NCI-H526 (cell line): ENCODE measurements at regions not wholly inside any gene's neighbourhood (a gene's known extent, or its start where the extent isn't known, plus 50 kb on each side); places are given as distances from the start of the nearest gene placed in this dataset.

Source experiments
- DNase-seq, 2 experiments: peaks; one replicate each; lab custom pipeline; 2025; lab: John Stamatoyannopoulos, UW

DNA sequence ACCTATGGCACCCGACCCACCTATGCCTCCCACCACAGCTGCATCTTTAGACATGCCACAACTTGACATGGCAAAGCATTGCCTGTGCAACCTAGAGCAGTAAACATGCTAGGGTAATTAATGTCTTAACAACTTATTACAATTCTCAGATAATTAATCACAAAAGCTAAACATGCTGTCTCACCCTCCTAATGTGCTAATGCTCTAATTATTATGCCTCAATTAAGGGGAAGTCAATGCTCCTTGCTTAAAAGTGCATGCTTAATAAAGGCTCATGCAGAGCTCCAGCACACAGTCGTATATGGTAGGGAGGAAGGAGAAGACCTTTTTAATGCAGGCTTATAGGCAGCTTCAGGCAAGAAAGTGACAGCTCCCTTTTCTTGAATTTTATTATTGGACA, 396.0 kb downstream of the SEC16B start:
- DNase-seq, result no peak

DNA sequence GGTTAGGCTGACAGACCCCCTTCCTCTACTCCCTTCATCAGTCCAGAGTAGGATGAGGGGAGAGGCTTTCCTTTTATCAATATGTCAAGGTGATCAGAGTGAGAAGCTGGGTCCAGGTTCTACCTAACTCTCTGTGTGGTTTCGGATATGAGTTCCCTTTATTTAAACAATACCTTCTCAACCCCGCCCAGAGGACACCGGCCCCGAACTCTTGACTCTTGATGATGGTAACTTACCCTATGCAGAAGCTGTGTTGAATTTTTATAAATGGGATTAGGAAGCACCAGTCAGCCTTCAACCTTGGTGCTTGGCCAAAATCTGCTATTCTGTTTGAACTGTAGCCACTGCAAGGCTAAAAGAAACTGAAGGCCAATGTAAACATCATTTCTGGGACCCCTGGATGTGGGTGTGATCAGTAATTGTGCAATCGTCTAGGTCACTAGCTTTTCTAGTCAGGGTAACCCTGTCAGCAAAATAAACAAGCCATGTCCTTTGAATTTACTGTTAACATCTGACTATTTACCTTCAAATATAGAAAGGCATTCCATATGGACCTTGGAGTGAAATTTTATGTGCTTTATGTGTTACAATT, 398.3 kb downstream of the SEC16B start:
- no peak for DNase-seq

DNA sequence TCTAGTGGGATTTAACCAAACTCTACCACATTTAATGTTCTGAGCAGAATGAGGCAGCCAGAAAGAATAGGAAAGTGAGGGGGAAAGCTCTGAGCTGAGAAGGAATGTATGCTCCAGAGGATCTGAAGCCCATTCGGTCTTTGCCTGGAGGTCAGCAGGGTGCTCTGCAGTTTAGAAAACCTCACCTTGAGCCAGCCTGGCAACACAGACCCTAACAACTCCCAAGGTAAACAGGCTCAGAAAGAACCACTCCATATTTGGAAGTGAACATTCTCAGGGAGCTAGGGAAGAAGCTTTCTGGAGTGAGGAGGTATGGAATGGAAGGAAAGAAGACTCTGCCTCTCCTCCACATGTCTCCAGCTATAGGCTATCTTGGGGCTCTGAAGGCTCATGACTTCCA, 398.8 kb downstream of the SEC16B start:
- no peak for DNase-seq

DNA sequence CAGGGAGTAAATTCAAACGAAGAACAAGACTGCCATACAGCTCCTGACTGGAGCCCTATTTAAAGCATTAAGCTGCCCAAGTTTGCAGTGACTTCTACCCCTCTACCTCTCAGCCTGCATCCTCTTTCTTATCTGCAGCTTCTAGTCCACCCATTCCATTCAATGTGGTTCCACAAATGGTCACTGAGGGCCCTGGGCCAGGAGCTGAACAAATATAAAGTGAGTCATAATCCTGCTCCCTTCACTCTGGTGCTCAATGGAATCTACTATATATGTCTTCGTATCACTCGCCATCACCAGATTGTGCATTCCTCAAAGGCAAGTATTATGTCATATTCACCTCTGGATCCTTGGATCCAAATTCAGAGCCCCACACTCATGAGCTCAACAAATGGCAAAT, 398.7 kb downstream of the BRINP2 start:
- DNase-seq, result no peak

DNA sequence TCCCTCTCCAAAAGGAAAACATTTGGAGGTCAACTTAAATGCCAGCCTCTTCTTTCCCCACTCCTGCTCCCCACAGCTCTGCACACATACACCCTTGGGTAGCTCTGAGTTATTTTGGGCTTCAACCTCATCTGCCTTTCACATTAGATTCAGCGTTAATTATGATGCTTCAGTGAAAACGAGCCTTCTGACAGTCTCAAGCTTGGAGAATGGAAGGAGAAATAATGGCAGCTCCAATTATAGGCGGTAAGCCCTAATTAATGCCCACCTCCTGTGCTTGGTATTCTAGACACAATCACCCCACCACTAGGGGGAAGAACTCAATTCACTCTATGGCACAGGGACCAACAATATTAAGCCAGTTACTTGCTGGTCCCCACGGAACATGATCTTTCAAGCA, 397.9 kb downstream of the BRINP2 start:
- peak in 1 of 2 experiments; percentile 28 for DNase-seq

DNA sequence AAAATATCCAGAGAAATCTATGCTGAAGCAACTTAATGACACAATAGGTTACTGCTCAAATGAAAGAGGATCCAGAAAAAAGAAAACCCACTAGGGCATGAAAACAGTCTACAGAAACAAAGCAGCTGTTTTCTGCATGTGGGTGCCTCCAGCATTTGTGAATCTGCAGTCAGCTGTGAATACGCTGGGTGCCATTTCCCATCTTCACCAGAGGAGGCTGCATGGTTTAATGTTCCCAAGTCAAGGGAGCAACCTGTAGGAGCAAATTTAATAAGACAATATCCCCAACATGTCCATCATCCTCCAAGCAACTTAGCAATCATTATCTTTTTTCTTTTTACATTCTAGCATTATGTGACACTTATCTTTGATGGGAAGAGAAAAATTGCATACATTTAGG, 396.6 kb downstream of the BRINP2 start:
- peak; percentile 38 to 81 for DNase-seq

DNA sequence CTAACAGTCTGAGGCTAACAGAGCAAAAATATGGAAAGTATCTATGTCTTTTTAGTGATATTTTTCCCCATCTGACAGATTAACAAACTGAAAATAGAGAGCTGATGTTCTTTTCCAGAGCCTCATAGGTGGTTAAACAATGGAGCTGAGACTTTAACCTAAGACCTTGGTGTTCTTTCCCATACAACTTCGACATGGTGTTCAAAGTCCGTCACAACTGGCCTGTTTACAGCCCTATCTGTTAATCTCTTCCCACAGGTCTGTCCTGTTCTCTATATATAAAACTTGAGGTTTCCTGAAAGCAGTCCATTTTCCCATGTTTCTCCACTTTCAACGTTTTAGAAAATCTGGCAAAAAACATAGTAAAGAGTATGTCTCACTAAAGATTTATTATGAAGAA, 395.7 kb downstream of the BRINP2 start:
- no peak for DNase-seq

DNA sequence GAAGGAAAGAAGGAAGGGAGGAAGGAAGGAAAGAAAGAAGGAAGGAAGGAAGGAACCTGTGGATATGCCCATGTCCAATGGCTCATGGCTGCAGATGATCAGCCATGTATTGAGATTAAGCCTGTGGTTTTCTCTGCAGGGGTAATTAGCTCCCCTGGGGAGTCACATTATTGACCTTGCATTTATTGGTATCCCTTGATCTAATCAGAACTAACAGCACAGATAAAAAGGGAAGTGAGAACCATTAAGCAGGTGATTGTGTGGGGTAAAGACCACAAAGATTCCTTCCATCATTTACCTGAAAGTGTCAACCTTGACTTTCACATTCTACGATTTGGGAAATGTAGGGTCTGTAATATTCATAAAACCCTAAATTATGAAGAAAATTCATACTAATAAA, 390.7 kb downstream of the BRINP2 start:
- no peak for DNase-seq

DNA sequence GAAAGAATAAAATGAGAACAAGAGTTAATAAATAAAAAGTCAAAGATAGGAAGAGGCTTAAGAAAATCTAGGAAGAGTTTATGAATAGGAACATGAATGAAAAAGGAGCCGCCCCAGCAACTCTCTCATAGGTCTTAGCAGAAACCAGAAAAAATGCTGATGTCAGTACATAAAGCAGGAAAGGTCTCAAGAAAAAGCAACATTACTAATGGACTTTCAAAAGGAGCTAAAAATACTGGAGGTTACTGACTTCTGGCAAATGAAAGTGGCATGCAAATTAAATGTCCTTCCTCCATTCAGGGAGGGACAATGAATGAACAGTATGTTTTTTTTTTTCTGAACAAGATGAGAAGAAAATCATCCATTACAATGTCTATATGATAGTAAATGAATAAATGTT, 387.6 kb downstream of the BRINP2 start:
- no peak for DNase-seq

DNA sequence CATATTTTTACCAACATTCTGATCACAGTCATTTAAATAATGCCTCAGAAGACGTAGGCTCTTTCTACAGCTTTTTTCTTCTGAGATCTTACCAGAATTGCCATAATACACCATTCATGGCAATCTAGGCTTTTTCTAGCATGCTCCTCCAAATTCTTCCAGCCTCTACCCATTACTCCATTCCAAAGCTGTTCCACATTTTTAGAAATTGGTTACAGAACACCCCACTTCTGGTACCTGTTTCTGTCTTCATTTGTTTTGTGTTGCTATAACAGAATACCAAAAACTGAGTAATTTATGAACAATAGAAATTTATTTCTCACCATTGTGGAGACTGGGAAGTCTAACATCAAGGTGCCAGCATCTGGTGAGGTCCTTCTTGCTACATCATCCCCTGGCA, 385.4 kb downstream of the BRINP2 start:
- DNase-seq, result no peak

DNA sequence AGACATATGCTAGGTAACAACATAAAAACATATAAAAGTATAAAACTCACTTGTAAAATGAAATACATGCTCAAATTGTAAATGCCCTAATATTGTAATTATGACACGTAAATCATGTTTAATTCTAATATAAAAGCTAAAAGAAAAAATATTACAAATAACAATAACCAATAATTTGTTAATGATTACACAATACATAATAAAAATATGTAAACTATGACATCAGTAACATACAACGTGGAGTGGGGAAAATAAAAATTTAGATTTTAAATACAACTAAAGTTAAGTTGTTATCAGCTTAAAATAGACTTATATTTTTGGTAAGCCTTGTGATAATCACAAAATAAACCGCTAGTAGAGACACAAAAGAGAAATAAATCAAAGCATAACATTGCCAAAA, 376.4 kb downstream of the BRINP2 start:
- no peak for DNase-seq

DNA sequence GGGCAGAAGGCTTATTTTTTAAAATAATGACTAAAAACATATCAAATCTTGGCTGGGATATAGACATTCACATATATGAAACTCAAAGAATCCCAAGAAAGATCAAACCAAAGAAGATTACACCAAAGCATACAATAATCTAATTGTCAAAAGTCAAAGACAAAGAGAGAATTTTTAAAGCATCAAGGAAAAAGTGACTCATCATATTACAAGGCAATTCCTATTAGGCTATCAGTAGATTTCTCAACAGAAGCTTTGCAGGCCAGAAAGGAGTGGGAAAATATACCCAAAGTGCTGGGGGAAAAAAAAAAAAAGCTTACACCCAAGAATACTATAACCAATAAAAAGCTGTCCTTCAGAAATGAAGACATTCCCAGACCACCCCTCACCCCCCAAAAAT, 375.6 kb downstream of the BRINP2 start:
- no peak for DNase-seq

DNA sequence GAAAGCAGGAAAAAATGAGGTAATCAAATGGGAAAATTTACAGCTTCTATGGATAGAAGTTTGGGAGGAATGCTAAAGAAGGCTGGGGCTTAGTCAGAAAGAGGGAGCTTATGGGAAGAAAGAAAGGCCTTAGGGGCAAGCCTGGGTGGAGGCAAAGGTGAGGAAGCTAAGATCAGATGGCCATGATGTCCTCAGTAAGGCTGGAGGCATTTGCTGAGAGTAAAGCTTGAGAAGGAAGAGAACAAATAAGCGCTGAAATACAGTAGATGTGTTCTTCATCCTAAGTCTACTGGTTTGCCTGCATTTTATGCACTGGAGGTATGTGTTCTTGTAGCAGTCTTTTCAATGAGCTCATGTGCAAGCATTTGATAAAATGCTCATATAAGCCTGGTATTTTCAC, 355.4 kb downstream of the BRINP2 start:
- no peak for DNase-seq

DNA sequence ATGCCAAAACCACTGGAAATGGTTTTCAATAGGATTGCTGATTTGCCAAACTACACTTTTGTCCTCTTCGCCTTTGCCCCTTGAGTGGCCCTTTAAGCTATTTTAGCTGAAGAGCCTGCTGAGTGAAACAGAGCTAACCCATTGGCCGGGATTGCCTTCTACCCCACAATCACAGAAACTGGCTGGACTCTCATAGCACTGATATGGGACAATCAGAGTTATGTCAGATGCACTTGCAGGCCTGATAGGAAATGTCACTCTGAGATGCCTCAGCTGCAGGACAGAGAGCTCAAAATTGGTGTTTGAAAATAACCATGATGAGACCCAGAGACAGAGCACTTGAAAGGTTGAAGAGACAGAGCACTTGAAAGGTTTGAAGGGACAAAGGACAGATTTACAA, 354.4 kb downstream of the BRINP2 start:
- DNase-seq, result no peak

DNA sequence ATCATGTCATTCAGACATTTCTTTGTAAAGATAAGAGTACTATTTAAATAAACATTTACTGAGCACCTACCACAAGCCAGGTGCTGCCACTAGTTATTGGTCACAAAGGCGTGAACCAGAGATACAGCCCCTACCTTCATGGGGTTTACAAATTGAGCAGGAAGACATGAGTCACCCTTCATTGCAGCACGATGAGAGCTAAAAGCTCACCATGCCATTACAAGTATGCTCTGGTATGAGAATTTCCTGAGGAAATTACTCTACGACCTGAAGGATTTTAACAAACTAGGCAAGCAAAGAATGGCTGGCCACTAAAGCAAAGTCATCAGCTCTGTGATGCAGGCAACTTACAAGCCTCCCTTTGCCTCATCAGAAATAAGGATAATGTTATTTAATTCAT, 346.8 kb downstream of the BRINP2 start:
- DNase-seq, result no peak

DNA sequence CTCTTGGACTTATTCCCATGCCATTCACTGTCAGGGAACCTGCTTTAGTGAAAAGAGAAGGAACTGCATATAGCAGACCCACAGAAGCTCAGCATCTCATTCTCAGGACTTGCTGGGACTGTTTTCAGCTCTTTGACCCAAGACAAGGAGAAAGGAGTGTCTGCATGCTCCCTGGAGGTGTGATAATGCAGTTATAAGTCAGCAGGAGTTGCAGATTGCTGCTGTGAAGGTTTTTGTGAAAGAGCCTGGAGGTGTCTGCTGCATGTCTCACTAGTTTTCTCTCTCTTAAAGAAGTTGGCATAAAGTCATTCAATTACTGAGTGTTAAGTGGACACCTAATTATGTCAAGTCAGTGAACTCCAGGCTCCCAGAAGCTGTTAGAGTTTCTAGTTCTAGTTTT, 343.4 kb downstream of the BRINP2 start:
- no peak for DNase-seq

DNA sequence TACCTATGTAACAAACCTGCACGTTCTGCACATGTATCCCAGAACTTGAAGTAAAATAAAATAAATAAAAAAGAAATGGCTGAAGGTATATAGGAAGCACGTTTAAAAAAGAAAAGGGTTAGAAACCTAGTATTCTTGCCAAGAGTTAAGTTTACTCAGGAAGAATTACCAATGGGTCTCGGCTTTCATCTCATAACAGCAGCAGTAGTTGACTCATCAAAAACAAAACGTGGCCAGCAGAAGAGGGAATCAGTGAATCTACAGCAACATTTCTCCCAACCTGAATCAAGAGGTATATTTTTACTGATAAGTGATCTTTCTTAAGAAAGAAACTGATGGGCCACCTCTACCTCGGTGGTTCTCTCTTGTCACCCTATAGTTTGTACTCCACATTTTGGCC, 340.3 kb downstream of the BRINP2 start:
- DNase-seq, result no peak

DNA sequence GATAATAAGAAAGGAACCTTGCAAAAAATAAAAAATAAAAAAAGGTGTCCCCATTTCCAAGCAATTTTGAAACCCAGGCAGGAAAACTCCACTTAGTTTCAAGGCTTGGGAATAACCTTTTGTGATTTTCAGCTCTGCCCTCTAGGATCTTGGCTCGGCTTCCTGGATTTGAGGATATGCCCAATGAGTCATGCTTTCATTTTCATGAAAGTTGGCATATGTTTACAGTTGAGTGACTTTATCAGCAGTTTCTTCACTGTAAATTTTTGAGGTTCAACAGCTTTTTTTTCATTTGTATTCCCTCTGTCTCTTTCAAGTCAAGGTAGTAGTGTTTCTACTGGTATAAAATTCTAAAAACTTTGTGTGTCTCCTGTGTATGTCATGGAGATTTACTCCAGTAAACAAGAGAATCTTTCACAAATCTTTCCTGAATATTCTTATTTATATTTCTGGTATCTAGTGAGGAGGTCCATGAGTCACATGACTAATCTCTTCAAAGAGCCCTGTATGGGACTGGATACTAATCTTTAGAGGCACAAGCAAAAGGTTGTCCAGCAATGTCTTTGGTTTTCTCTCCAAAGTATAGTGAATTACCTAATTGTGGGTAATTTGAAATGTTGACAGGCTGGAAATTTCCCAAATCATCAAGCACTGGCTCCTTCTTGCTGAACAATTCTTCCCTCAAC, 335.3 kb downstream of the BRINP2 start:
- no peak for DNase-seq

DNA sequence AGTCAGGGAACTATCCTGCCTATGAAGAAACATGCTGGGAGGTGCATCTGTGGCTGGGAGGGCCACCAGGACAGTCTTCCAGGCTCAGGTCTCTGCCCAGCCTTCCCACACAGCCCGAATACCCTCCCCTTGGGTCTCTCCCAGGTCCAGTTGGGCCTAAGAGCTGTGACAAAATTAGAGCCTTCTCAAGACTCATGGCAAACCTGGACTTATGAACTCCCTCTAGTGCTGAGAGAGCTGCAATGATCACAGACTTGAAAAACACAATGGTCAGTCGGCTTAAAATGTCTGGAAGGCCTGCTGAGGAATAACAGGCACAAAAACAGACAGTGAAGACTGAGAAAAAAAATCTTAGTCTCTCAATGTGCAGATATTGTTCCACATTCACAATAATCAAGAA, 325.1 kb downstream of the BRINP2 start:
- DNase-seq, result peak in 1 of 2 experiments; percentile 34

DNA sequence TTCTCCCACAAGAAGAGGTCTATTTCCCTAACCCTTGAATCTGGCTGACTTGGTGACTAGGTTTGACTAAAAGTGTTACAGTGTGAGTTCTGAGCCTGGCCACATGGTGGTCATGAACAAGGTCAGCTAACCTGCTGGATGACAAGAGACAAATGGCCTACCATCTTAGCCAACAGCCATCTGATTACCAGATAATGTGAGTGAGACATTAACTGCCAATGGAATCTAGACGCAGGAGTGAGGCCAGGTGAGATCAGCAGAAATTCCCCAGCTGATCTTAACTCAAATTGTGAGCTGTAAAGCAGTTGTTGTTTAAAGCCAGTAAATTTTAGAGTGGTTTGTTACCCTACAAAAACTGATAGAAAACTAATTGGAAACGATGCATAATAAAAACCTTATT, 320.0 kb downstream of the BRINP2 start:
- no peak for DNase-seq

DNA sequence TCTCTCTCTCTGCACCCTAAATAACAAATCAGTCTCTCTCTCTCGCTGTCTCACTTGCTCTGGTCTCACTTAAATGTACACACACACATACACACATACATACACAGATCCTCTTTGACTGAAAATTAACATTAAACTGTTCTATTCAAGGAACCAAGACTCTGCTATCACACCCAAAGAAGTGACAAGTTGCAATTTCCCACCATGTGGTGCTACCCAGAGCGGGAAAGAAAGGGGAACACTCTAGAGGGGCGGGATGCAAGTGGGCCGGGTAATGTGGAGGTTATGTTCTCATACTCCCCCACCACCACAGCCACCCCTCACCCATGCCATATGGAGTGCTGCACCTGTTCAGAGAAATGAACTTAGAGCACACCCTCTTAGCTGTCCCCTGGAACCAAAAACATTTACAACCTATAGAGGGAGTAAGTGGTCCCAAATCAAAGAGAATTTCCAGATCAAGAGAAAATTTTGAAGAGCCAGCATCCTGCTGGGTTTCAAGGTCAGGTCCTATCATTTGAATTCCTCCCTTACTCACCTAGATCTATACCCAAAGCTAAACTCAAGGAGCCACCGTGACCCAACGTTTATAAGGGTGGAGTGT, 319.4 kb downstream of the BRINP2 start:
- peak in 1 of 2 experiments; percentile 24 for DNase-seq

DNA sequence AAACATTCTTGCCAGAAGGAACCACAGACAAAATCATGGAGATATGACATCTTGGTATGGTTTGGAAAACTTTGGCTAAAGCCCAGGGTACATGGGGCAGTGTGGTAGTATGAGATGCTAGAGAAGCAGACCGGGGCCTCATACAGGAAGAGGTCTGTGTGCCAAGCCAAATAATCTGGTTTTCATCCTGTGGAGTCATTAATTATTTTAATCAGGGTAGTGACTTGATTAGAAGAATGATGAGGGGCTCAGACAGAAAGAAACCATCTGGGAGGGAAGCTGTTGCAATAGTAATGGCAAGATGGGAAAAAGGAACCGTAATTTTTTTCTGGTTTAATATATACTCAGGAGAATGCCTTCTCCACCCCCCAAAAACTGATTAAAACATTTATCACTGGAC, 318.0 kb downstream of the BRINP2 start:
- DNase-seq, result no peak

DNA sequence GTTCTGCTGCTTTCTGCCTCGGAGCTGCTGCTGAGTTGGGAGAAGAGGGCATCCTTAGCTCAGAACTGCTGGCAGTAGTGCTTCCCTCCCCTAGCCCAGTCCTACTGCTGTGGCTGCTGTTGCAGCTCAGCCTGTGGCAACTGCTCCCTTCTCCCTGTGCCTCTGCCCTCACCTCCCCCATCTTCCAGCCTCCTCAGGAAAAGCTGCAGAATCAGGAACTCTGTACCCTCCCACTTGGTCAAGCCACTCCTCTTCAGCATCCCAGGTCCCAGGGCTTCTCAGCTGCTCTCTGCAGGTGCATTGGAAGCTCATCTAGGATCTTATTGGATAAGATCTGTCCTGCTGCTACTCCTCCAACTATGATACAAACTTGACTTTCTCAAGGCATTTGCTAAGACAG, 316.7 kb downstream of the BRINP2 start:
- DNase-seq, result peak in 1 of 2 experiments; percentile 18
